ENCODE measurements at regions not wholly inside any gene's neighbourhood (a gene's known extent, or its start where the extent isn't known, plus 50 kb on each side); places are given as distances from the start of the nearest gene placed in this dataset.

- DNase-seq (ENCODE audit: low spot score), result no peak
Measured at GRCh38 chr1:87682565-87682964, 353.9 kb downstream of the LMO4 start.

GRCh38 chr1:87683196-87683956 lies 354.7 kb downstream of the LMO4 start:
- DNase-seq (ENCODE audit: low spot score), result no peak

- DNase-seq (ENCODE audit: low spot score), result no peak
Measured at GRCh38 chr1:87684194-87684593, 355.5 kb downstream of the LMO4 start.

- no peak for DNase-seq (ENCODE audit: low spot score)
Measured at GRCh38 chr1:87684713-87685205, 356.1 kb downstream of the LMO4 start.

- DNase-seq (ENCODE audit: low spot score), result no peak
Measured at GRCh38 chr1:87685311-87686135, 356.8 kb downstream of the LMO4 start.

GRCh38 chr1:87686136-87686495 lies 357.4 kb downstream of the LMO4 start:
- no peak for DNase-seq (ENCODE audit: low spot score)

GRCh38 chr1:87686671-87687070 lies 358.0 kb downstream of the LMO4 start:
- no peak for DNase-seq (ENCODE audit: low spot score)

- DNase-seq (ENCODE audit: low spot score), result no peak
Measured at GRCh38 chr1:87688136-87688535, 359.5 kb downstream of the LMO4 start.

- no peak for DNase-seq (ENCODE audit: low spot score)
Measured at GRCh38 chr1:87689487-87689886, 360.8 kb downstream of the LMO4 start.

- DNase-seq (ENCODE audit: low spot score), result no peak
Measured at GRCh38 chr1:87696483-87696882, 367.8 kb downstream of the LMO4 start.

- no peak for DNase-seq (ENCODE audit: low spot score)
Measured at GRCh38 chr1:87702455-87702854, 373.8 kb downstream of the LMO4 start.

GRCh38 chr1:87705233-87705632 lies 376.6 kb downstream of the LMO4 start:
- no peak for DNase-seq (ENCODE audit: low spot score)

- DNase-seq (ENCODE audit: low spot score), result no peak
Measured at GRCh38 chr1:87706203-87706602, 377.5 kb downstream of the LMO4 start.

GRCh38 chr1:87706779-87707228 lies 378.1 kb downstream of the LMO4 start:
- no peak for DNase-seq (ENCODE audit: low spot score)

- DNase-seq (ENCODE audit: low spot score), result no peak
Measured at GRCh38 chr1:87707411-87707810, 378.7 kb downstream of the LMO4 start.

GRCh38 chr1:87712261-87713010 lies 383.8 kb downstream of the LMO4 start:
- DNase-seq (ENCODE audit: low spot score), result no peak

GRCh38 chr1:87714278-87714677 lies 385.6 kb downstream of the LMO4 start:
- no peak for DNase-seq (ENCODE audit: low spot score)

- DNase-seq (ENCODE audit: low spot score), result no peak
Measured at GRCh38 chr1:87715052-87715451, 386.4 kb downstream of the LMO4 start.

- no peak for DNase-seq (ENCODE audit: low spot score)
Measured at GRCh38 chr1:87715471-87715870, 386.8 kb downstream of the LMO4 start.

- DNase-seq (ENCODE audit: low spot score), result no peak
Measured at GRCh38 chr1:87717157-87717670, 388.5 kb downstream of the LMO4 start.

GRCh38 chr1:87718241-87718950 lies 389.7 kb downstream of the LMO4 start:
- no peak for DNase-seq (ENCODE audit: low spot score)

GRCh38 chr1:87719658-87720057 lies 391.0 kb downstream of the LMO4 start:
- no peak for DNase-seq (ENCODE audit: low spot score)

Data from NAMALWA (cell line).